Epidermal melanocyte (primary cell): ENCODE measurements at regions not wholly inside any gene's neighbourhood (a gene's known extent, or its start where the extent isn't known, plus 50 kb on each side); places are given as distances from the start of the nearest gene placed in this dataset.

Source experiments
- DNase-seq: peaks from one replicate; pipeline ENCODE4 v3.0.0; 2011; ENCODE audit warnings: low spot score; ENCODE audit not compliant: insufficient read length

GRCh38 chr16:55948230-55948629, 73.1 kb upstream of the CES5A start:
- DNase-seq = no peak

GRCh38 chr16:55947366-55947765, 72.2 kb upstream of the CES5A start:
- no peak for DNase-seq

- DNase-seq = peak; percentile 48
Observed at GRCh38 chr16:55944377-55944802, 69.2 kb upstream of the CES5A start.

- DNase-seq = no peak
Observed at GRCh38 chr16:55943267-55943666, 68.1 kb upstream of the CES5A start.

GRCh38 chr16:55942821-55943220, 67.6 kb upstream of the CES5A start:
- DNase-seq = no peak

GRCh38 chr16:55941552-55941951, 66.4 kb upstream of the CES5A start:
- DNase-seq = no peak

GRCh38 chr16:55938126-55938525, 63.0 kb upstream of the CES5A start:
- DNase-seq = no peak

- DNase-seq = no peak
Observed at GRCh38 chr16:55933038-55933437, 57.9 kb upstream of the CES5A start.

GRCh38 chr16:55930036-55930435, 54.9 kb upstream of the CES5A start:
- no peak for DNase-seq

- no peak for DNase-seq
Observed at GRCh38 chr16:55929181-55929580, 54.0 kb upstream of the CES5A start.

GRCh38 chr16:55925242-55925641, 50.1 kb upstream of the CES5A start:
- no peak for DNase-seq
